ENCODE measurements at regions not wholly inside any gene's neighbourhood (a gene's known extent, or its start where the extent isn't known, plus 50 kb on each side); places are given as distances from the start of the nearest gene placed in this dataset.

DNA sequence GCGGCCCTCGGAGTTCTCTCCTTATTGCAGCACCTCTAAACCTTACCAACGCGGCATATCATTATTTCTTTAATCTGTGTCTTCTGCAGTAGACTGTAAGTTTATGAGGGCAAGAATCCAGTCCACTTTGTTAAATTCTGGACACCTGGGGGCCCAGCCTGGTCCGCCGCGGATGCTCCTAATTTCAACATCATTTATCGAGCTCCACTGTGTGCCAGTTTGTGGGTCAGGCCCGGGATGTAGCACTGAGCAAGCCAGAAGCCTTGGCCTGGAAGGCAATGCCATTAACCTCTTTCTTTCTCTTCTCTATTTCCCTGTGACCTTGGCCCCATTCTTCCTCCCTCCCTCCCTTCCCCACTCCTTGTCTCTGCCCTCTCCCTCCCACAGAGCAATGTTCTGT, 70.6 kb upstream of the CACNA1E start (continued):
- TF ChIP-seq, protein P1, sequence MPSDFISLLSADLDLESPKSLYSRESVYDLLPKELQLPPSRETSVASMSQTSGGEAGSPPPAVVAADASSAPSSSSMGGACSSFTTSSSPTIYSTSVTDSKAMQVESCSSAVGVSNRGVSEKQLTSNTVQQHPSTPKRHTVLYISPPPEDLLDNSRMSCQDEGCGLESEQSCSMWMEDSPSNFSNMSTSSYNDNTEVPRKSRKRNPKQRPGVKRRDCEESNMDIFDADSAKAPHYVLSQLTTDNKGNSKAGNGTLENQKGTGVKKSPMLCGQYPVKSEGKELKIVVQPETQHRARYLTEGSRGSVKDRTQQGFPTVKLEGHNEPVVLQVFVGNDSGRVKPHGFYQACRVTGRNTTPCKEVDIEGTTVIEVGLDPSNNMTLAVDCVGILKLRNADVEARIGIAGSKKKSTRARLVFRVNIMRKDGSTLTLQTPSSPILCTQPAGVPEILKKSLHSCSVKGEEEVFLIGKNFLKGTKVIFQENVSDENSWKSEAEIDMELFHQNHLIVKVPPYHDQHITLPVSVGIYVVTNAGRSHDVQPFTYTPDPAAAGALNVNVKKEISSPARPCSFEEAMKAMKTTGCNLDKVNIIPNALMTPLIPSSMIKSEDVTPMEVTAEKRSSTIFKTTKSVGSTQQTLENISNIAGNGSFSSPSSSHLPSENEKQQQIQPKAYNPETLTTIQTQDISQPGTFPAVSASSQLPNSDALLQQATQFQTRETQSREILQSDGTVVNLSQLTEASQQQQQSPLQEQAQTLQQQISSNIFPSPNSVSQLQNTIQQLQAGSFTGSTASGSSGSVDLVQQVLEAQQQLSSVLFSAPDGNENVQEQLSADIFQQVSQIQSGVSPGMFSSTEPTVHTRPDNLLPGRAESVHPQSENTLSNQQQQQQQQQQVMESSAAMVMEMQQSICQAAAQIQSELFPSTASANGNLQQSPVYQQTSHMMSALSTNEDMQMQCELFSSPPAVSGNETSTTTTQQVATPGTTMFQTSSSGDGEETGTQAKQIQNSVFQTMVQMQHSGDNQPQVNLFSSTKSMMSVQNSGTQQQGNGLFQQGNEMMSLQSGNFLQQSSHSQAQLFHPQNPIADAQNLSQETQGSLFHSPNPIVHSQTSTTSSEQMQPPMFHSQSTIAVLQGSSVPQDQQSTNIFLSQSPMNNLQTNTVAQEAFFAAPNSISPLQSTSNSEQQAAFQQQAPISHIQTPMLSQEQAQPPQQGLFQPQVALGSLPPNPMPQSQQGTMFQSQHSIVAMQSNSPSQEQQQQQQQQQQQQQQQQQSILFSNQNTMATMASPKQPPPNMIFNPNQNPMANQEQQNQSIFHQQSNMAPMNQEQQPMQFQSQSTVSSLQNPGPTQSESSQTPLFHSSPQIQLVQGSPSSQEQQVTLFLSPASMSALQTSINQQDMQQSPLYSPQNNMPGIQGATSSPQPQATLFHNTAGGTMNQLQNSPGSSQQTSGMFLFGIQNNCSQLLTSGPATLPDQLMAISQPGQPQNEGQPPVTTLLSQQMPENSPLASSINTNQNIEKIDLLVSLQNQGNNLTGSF (CRISPR knock-in tag; IDR thresholded peaks at IDR 0.05), result no peak
- no peak for TF ChIP-seq PHF8 (CRISPR knock-in tag; IDR thresholded peaks at IDR 0.05)
- TF ChIP-seq U2AF1 (optimal IDR thresholded peaks at IDR 0.05; ENCODE audit: low read depth, low read length), result no peak
- TF ChIP-seq, protein P2, sequence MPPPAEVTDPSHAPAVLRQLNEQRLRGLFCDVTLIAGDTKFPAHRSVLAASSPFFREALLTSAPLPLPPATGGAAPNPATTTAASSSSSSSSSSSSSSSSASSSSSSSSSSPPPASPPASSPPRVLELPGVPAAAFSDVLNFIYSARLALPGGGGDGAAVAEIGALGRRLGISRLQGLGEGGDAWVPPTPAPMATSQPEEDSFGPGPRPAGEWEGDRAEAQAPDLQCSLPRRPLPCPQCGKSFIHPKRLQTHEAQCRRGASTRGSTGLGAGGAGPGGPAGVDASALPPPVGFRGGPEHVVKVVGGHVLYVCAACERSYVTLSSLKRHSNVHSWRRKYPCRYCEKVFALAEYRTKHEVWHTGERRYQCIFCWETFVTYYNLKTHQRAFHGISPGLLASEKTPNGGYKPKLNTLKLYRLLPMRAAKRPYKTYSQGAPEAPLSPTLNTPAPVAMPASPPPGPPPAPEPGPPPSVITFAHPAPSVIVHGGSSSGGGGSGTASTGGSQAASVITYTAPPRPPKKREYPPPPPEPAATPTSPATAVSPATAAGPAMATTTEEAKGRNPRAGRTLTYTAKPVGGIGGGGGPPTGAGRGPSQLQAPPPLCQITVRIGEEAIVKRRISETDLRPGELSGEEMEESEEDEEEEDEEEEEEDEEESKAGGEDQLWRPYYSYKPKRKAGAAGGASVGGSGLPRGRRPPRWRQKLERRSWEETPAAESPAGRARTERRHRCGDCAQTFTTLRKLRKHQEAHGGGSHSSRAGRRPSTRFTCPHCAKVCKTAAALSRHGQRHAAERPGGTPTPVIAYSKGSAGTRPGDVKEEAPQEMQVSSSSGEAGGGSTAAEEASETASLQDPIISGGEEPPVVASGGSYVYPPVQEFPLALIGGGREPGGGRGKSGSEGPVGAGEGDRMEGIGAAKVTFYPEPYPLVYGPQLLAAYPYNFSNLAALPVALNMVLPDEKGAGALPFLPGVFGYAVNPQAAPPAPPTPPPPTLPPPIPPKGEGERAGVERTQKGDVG (CRISPR knock-in tag; IDR thresholded peaks at IDR 0.05; ENCODE audit: borderline replicate concordance), result no peak
- TF ChIP-seq, protein P3, sequence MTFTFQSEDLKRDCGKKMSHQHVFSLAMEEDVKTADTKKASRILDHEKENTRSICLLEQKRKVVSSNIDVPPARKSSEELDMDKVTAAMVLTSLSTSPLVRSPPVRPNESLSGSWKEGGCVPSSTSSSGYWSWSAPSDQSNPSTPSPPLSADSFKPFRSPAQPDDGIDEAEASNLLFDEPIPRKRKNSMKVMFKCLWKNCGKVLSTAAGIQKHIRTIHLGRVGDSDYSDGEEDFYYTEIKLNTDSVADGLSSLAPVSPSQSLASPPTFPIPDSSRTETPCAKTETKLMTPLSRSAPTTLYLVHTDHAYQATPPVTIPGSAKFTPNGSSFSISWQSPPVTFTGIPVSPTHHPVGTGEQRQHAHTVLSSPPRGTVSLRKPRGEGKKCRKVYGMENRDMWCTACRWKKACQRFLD (CRISPR knock-in tag; IDR thresholded peaks at IDR 0.05; ENCODE audit: borderline replicate concordance), result no peak
- TF ChIP-seq RORA (CRISPR knock-in tag; IDR thresholded peaks at IDR 0.05), result no peak
